Ishikawa (cell line): ENCODE measurements at regions not wholly inside any gene's neighbourhood (a gene's known extent, or its start where the extent isn't known, plus 50 kb on each side); places are given as distances from the start of the nearest gene placed in this dataset.

Experiments used
- CEBPB ChIP-seq: IDR thresholded peaks from 2 replicates; pipeline ENCODE4 v1.6.1; 2012
- CREB1 ChIP-seq: IDR thresholded peaks from 2 replicates; pipeline ENCODE4 v1.6.1; 2012; ENCODE audit warnings: low read depth
- EGR1 ChIP-seq: IDR thresholded peaks from 2 replicates; pipeline ENCODE4 v1.6.1; 2012
- EP300 ChIP-seq: IDR thresholded peaks from 2 replicates; pipeline ENCODE4 v1.6.1; 2012; ENCODE audit warnings: borderline replicate concordance
- RAD21 ChIP-seq: IDR thresholded peaks from 2 replicates; pipeline ENCODE4 v1.6.1; 2012; ENCODE audit warnings: low read depth
- TAF1 ChIP-seq: IDR thresholded peaks from 2 replicates; pipeline ENCODE4 v1.6.1; 2012; ENCODE audit warnings: low read depth, mild to moderate bottlenecking
- TCF12 ChIP-seq: IDR thresholded peaks from 2 replicates; pipeline ENCODE4 v1.6.1; 2012; ENCODE audit warnings: low read depth
- YY1 ChIP-seq: IDR thresholded peaks from 2 replicates; pipeline ENCODE4 v1.6.1; 2012; ENCODE audit warnings: low read depth
- TF ChIP-seq, protein P1 (sequence below): IDR thresholded peaks from 2 replicates; pipeline ENCODE4 v1.6.1; 2012

GRCh38 chr13:111948281-111948680 is 118.7 kb upstream of the SOX1 start:
- TF ChIP-seq YY1 (no peak), RAD21 (no peak), EP300 (no peak), CREB1 (no peak), TAF1 (no peak), TCF12 (no peak), CEBPB (no peak), EGR1 (no peak)
- TF ChIP-seq, protein P1, sequence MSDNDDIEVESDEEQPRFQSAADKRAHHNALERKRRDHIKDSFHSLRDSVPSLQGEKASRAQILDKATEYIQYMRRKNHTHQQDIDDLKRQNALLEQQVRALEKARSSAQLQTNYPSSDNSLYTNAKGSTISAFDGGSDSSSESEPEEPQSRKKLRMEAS = no peak
